ENCODE measurements at regions not wholly inside any gene's neighbourhood (a gene's known extent, or its start where the extent isn't known, plus 50 kb on each side); places are given as distances from the start of the nearest gene placed in this dataset.

- TF ChIP-seq CTCF (IDR thresholded peaks at IDR 0.05; ENCODE audit: poor library complexity) = no peak
- TF ChIP-seq EZH2 (IDR thresholded peaks at IDR 0.05; ENCODE audit: borderline replicate concordance) = no peak
- no peak for TF ChIP-seq EZH2phosphoT487 (IDR thresholded peaks at IDR 0.05; ENCODE audit: low read depth, severe bottlenecking, unreplicated experiment)
Measured at GRCh38 chr12:111195316-111195715, 173.6 kb downstream of the PHETA1 start.

Measured in hepatocyte (in vitro differentiated cells).